Thyroid gland (tissue), 4 donors: ENCODE measurements at regions not wholly inside any gene's neighbourhood (a gene's known extent, or its start where the extent isn't known, plus 50 kb on each side); places are given as distances from the start of the nearest gene placed in this dataset.

ENCODE experiments used
- CTCF ChIP-seq, 6 experiments: fragments of 200-600 bp in 3 of 6; fragments of 450-650 bp in 3 of 6; sonication (generic) in 3 of 6; IDR thresholded peaks; one replicate each; pipeline ENCODE4 v1.5.1; 2016 to 2019; ENCODE audit warnings: antibody characterized with exemption in 6 of 6, mild to moderate bottlenecking in 2 of 6, inconsistent platforms in 1 of 6, moderate library complexity in 1 of 6
- POLR2A ChIP-seq, 2 donors: fragments of 450-650 bp; IDR thresholded peaks; one replicate each; pipeline ENCODE4 v1.6.1; 2017; ENCODE audit warnings: antibody characterized with exemption in 2 of 2, mild to moderate bottlenecking in 2 of 2, moderate library complexity in 1 of 2

- TF ChIP-seq CTCF (IDR thresholded peaks at IDR 0.05) (no peak), POLR2A (IDR thresholded peaks at IDR 0.05) (no peak)
These were observed 56.3 kb upstream of the S1PR3 start for GRCh38 chr9:88934876-88935535.
